C4-2B (cell line): ENCODE measurements at regions not wholly inside any gene's neighbourhood (a gene's known extent, or its start where the extent isn't known, plus 50 kb on each side); places are given as distances from the start of the nearest gene placed in this dataset.

Experiments used
- ZFX ChIP-seq: fragments of 450-650 bp; IDR thresholded peaks from 2 replicates; pipeline ENCODE4 v1.6.1; 2017
- TF ChIP-seq, protein P1 (sequence below): fragments of 450-650 bp; conservative IDR thresholded peaks from 2 replicates; pipeline ENCODE4 v1.5.1; 2017; ENCODE audit warnings: mild to moderate bottlenecking

DNA sequence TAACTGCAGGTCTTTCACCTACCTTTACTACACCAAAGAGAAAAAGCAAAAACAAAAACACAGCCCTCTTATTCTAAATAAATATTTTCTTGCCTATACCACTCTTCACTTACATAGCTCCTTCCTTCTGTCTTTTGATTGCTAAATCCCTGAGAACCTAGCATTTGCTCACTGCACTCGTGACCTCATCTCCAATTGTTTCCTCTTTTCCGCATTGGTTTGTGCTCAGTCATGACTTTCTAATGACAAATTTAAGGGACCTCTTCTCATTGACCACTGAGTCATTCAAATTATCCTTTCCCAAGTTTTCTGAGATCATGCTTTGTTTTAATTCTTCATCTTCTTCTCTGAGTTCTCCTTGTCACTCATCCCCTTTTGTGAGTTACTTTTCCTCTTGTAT, 1697.1 kb downstream of the STIM2 start:
- TF ChIP-seq, protein P1, sequence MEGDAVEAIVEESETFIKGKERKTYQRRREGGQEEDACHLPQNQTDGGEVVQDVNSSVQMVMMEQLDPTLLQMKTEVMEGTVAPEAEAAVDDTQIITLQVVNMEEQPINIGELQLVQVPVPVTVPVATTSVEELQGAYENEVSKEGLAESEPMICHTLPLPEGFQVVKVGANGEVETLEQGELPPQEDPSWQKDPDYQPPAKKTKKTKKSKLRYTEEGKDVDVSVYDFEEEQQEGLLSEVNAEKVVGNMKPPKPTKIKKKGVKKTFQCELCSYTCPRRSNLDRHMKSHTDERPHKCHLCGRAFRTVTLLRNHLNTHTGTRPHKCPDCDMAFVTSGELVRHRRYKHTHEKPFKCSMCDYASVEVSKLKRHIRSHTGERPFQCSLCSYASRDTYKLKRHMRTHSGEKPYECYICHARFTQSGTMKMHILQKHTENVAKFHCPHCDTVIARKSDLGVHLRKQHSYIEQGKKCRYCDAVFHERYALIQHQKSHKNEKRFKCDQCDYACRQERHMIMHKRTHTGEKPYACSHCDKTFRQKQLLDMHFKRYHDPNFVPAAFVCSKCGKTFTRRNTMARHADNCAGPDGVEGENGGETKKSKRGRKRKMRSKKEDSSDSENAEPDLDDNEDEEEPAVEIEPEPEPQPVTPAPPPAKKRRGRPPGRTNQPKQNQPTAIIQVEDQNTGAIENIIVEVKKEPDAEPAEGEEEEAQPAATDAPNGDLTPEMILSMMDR, result no peak
- no peak for TF ChIP-seq ZFX
